Stimulated activated naive CD8-positive, alpha-beta T cell treated with anti-CD3 and anti-CD28 coated beads, Interleukin-15, amount 100 ng/mL, for 72 hours (primary cell): ENCODE measurements at regions not wholly inside any gene's neighbourhood (a gene's known extent, or its start where the extent isn't known, plus 50 kb on each side); places are given as distances from the start of the nearest gene placed in this dataset.

Experiments
- ATAC-seq: fragments of 150-1000 bp; cut with Tn5 transposase; 2 replicates; pipeline ENCODE4 v1.10.0; 2021; ENCODE audit warnings: mild to moderate bottlenecking, moderate library complexity
- DNase-seq, 2 donors: peaks; one replicate each; pipeline ENCODE4 v3.0.0; 2021 to 2022
- H3K27ac Mint-ChIP-seq, 2 donors: one replicate each; pipeline ENCODE4 v1.8.0; 2022; ENCODE audit warnings: mild to moderate bottlenecking in 2 of 2, mixed read lengths in 2 of 2, moderate library complexity in 2 of 2
- H3K27me3 Mint-ChIP-seq: one replicate; pipeline ENCODE4 v1.8.0; 2022; ENCODE audit warnings: mixed read lengths
- H3K4me1 Mint-ChIP-seq: one replicate; pipeline ENCODE4 v1.8.0; 2022; ENCODE audit warnings: mild to moderate bottlenecking, mixed read lengths
- H3K4me3 Mint-ChIP-seq, 2 donors: one replicate each; pipeline ENCODE4 v1.8.0; 2022; ENCODE audit warnings: mild to moderate bottlenecking in 2 of 2, mixed read lengths in 2 of 2, moderate library complexity in 1 of 2
- H3K9me3 Mint-ChIP-seq, 2 donors: one replicate each; pipeline ENCODE4 v1.8.0; 2022; ENCODE audit warnings: mixed read lengths in 2 of 2

DNA sequence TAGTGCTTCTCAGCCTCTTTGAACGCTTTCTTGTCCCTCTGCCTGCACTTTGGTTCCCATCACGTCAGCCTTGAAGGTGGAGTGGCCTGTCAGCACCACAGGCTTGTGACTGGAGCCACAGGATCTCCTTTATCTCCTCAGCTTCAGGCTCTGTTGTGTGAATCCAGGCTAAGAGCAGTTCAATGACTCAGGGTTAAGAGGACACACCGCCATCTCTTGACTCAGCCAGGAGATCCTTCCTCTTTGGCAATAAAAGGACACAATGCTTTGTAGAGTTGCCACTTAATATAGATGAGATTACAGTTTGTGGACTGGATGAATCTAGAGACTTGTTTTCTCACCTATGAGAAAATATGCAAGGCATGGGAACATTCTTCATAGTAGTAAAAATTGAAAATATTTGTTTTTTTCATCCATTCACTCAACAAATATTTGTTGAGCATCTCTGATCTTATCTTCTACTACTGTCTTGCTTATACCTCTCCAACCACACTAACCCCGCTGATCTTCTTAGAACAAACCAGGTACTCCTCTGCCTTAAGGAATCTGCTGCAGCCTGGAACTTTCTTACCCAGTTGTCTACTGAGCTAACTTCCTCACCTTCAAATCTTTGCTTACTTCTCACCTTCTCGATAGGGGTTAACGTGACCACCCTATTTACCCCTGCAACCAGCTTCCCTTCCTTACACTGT lies 62.3 kb downstream of the UCHL1 start:
- no peaks in the 10 kb centered on the region for H3K4me1 Mint-ChIP-seq
- no peak for ATAC-seq
- peaks cover 0 to 6% of the 10 kb centered on the region in 2 donors for H3K9me3 Mint-ChIP-seq
- DNase-seq, result no peak
- H3K27me3 Mint-ChIP-seq, result no peaks in the 10 kb centered on the region
- H3K27ac Mint-ChIP-seq, result no peak overlapping the region
- no peak overlapping the region for H3K4me3 Mint-ChIP-seq

GRCh38 chr4:41319553-41319952 lies 62.8 kb downstream of the UCHL1 start:
- no peak overlapping the region for H3K27ac Mint-ChIP-seq
- no peaks in the 10 kb centered on the region for H3K4me1 Mint-ChIP-seq
- H3K27me3 Mint-ChIP-seq, result no peaks in the 10 kb centered on the region
- ATAC-seq (no peak), DNase-seq (no peak)
- H3K4me3 Mint-ChIP-seq, result no peak overlapping the region
- peaks cover 0 to 6% of the 10 kb centered on the region in 2 donors for H3K9me3 Mint-ChIP-seq

- no peak for ATAC-seq
Measured at GRCh38 chr4:41320278-41320677, 63.5 kb downstream of the UCHL1 start.

GRCh38 chr4:41320786-41321185 lies 64.1 kb downstream of the UCHL1 start:
- Mint-ChIP-seq H3K4me1 (no peaks in the 10 kb centered on the region), H3K27ac (no peak overlapping the region), H3K4me3 (no peak overlapping the region), H3K27me3 (no peaks in the 10 kb centered on the region), H3K9me3 (peaks cover 0 to 6% of the 10 kb centered on the region in 2 donors)
- DNase-seq, result no peak
- no peak for ATAC-seq

More at GRCh38 chr4:41320278-41320677, 63.5 kb downstream of the UCHL1 start:
- Mint-ChIP-seq H3K27me3 (no peaks in the 10 kb centered on the region), H3K4me3 (no peak overlapping the region), H3K4me1 (no peaks in the 10 kb centered on the region), H3K27ac (no peak overlapping the region), H3K9me3 (peaks cover 0 to 6% of the 10 kb centered on the region in 2 donors)
- no peak for DNase-seq

GRCh38 chr4:41321216-41321945 lies 64.7 kb downstream of the UCHL1 start:
- H3K4me1 Mint-ChIP-seq, result no peaks in the 10 kb centered on the region
- no peak overlapping the region for H3K4me3 Mint-ChIP-seq
- peaks cover 0 to 6% of the 10 kb centered on the region in 2 donors for H3K9me3 Mint-ChIP-seq
- ATAC-seq (no peak), DNase-seq (no peak)
- H3K27me3 Mint-ChIP-seq, result no peaks in the 10 kb centered on the region
- H3K27ac Mint-ChIP-seq, result no peak overlapping the region

DNA sequence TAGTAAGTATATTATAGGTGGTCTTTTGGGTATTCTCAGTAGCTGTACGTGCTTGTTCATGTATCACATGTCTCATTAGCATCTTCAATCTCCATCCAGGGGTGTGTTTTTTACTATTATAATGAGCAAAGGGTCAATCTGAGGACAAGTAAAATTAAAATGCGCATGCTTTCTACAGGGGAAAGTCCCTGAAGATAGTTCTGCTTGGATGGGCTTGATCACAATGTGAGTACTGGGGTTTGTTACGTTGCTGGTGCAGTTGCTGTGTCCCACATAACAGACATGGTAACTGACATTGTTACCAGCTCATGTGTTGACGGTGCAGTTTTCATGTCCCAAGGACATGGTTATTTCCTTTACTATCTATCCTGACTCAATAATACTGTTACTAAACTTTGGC lies 65.9 kb downstream of the UCHL1 start:
- H3K9me3 Mint-ChIP-seq, result peaks cover 0 to 6% of the 10 kb centered on the region in 2 donors
- no peak overlapping the region for H3K4me3 Mint-ChIP-seq
- no peaks in the 10 kb centered on the region for H3K27me3 Mint-ChIP-seq

DNA sequence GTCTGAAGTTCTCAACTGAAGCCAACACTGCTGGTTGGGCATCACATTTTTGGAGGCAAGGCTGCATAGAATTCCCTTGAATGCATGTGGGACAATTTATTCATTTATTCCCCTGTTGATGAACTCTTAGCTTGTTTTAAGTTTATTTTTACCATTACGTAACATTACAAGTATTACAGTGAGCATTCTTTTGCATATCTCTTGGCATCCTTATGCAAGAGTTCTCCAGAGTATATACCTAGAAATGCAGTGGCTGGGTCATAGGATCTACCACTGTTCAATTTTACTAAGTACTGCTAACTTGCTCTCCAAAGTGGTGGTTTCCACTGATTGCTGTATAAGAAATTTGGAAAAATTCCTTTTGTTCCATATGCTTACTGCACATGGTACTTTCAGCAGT lies 66.5 kb downstream of the UCHL1 start:
- Mint-ChIP-seq H3K27me3 (no peaks in the 10 kb centered on the region), H3K4me1 (no peaks in the 10 kb centered on the region), H3K27ac (no peak overlapping the region), H3K4me3 (no peak overlapping the region), H3K9me3 (peaks cover 0 to 6% of the 10 kb centered on the region in 2 donors)
- ATAC-seq, result no peak
- no peak for DNase-seq

More for the DNA sequence above, 65.9 kb downstream of the UCHL1 start:
- H3K27ac Mint-ChIP-seq, result no peak overlapping the region
- no peaks in the 10 kb centered on the region for H3K4me1 Mint-ChIP-seq
- DNase-seq, result no peak
- ATAC-seq, result no peak

GRCh38 chr4:41323706-41324105 lies 67.0 kb downstream of the UCHL1 start:
- ATAC-seq, result no peak

GRCh38 chr4:41324861-41325260 lies 68.1 kb downstream of the UCHL1 start:
- no peak overlapping the region for H3K4me3 Mint-ChIP-seq
- ATAC-seq (no peak), DNase-seq (no peak)
- no peak overlapping the region for H3K27ac Mint-ChIP-seq
- H3K9me3 Mint-ChIP-seq, result peaks cover 0 to 10% of the 10 kb centered on the region in 2 donors
- H3K27me3 Mint-ChIP-seq, result no peaks in the 10 kb centered on the region
- no peaks in the 10 kb centered on the region for H3K4me1 Mint-ChIP-seq

More at GRCh38 chr4:41323706-41324105, 67.0 kb downstream of the UCHL1 start:
- H3K27ac Mint-ChIP-seq, result no peak overlapping the region
- no peak for DNase-seq
- H3K9me3 Mint-ChIP-seq, result peaks cover 0 to 6% of the 10 kb centered on the region in 2 donors
- H3K27me3 Mint-ChIP-seq, result no peaks in the 10 kb centered on the region
- no peaks in the 10 kb centered on the region for H3K4me1 Mint-ChIP-seq
- no peak overlapping the region for H3K4me3 Mint-ChIP-seq

- Mint-ChIP-seq H3K27me3 (no peaks in the 10 kb centered on the region), H3K4me3 (no peak overlapping the region), H3K27ac (no peak overlapping the region), H3K9me3 (peaks cover 0 to 12% of the 10 kb centered on the region in 2 donors), H3K4me1 (no peaks in the 10 kb centered on the region)
- ATAC-seq (no peak), DNase-seq (no peak)
Measured at GRCh38 chr4:41325901-41326300, 69.2 kb downstream of the UCHL1 start.

DNA sequence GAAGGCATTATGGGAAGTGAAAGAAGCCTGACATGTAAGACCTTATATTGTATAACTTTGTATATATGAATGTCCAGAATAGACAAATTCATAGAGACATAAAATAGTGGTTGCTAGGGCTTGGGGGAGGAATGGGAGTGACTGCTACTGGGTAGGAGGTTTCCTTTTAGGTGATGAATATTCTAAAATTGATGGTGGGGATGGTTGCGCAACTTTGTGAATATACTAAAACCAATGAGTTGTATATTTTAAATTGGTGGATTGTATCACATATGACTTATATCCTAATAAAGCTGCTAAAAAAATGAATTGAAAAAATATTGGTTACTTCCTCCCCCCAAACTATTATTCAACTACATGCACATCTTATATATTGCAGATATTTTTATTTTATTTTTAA lies 70.0 kb downstream of the UCHL1 start:
- Mint-ChIP-seq H3K27ac (no peak overlapping the region), H3K9me3 (peaks cover 0 to 8% of the 10 kb centered on the region in 2 donors), H3K4me1 (no peaks in the 10 kb centered on the region), H3K4me3 (no peak overlapping the region), H3K27me3 (no peaks in the 10 kb centered on the region)
- DNase-seq (no peak), ATAC-seq (no peak)

GRCh38 chr4:41327770-41328169 lies 71.0 kb downstream of the UCHL1 start:
- DNase-seq, result no peak
- peaks cover 0 to 6% of the 10 kb centered on the region in 2 donors for H3K9me3 Mint-ChIP-seq

GRCh38 chr4:41329361-41329760 lies 72.6 kb downstream of the UCHL1 start:
- no peak overlapping the region for H3K27ac Mint-ChIP-seq
- no peak for DNase-seq
- no peaks in the 10 kb centered on the region for H3K27me3 Mint-ChIP-seq
- no peak for ATAC-seq
- peaks cover 0 to 6% of the 10 kb centered on the region in 2 donors for H3K9me3 Mint-ChIP-seq
- H3K4me3 Mint-ChIP-seq, result no peak overlapping the region
- no peaks in the 10 kb centered on the region for H3K4me1 Mint-ChIP-seq

More at GRCh38 chr4:41327770-41328169, 71.0 kb downstream of the UCHL1 start:
- ATAC-seq, result no peak
- no peaks in the 10 kb centered on the region for H3K4me1 Mint-ChIP-seq
- H3K27me3 Mint-ChIP-seq, result no peaks in the 10 kb centered on the region
- no peak overlapping the region for H3K4me3 Mint-ChIP-seq
- no peak overlapping the region for H3K27ac Mint-ChIP-seq

DNA sequence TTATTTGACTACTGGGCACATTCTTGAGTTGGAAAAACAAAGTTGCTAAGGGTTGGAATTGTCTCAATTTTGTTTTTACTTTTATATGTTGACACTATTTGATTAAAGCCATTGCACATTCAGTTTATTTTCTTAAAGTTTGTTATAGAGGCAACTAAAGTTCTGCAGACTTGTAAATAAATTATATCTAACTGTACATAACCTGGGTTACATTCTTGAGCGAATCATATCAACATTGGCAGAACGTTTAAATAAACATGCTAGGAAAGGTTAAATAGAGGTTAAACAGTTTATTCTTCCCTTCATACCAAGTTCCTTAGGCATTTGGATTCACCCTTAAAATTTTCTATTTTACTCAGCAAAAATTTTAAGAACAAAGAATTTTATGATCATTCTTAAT lies 74.5 kb downstream of the UCHL1 start:
- ATAC-seq, result no peak
- Mint-ChIP-seq H3K4me3 (no peak overlapping the region), H3K9me3 (peaks cover 0 to 6% of the 10 kb centered on the region in 2 donors), H3K27me3 (no peaks in the 10 kb centered on the region), H3K27ac (no peak overlapping the region), H3K4me1 (no peaks in the 10 kb centered on the region)
- no peak for DNase-seq

GRCh38 chr4:41332510-41333054 lies 75.9 kb downstream of the UCHL1 start:
- H3K9me3 Mint-ChIP-seq, result peaks cover 0 to 6% of the 10 kb centered on the region in 2 donors
- ATAC-seq (no peak), DNase-seq (no peak)
- no peaks in the 10 kb centered on the region for H3K27me3 Mint-ChIP-seq
- H3K4me3 Mint-ChIP-seq, result no peak overlapping the region
- H3K4me1 Mint-ChIP-seq, result no peaks in the 10 kb centered on the region
- H3K27ac Mint-ChIP-seq, result no peak overlapping the region

DNA sequence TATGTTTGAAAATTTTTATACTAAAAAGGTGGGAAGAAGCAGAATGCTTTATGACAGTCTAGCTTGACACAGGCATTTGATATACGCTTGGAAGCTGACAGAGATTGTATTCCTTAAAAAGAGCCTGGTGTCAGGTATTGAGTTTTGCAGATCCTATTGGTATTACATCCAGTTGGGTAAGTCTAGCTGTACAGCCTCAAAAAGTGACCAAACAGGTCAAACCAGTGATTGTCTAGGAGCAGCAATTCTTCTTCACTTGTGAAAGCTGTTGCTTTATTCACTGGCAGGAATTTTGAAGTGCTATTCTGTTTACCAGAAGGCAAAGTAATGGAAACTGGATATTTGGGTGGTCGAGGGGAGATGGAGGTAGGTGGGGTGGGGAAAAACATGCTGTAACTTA lies 77.5 kb downstream of the UCHL1 start:
- Mint-ChIP-seq H3K27me3 (no peaks in the 10 kb centered on the region), H3K27ac (no peak overlapping the region), H3K4me3 (no peak overlapping the region), H3K4me1 (no peaks in the 10 kb centered on the region), H3K9me3 (peaks cover under 1 to 10% of the 10 kb centered on the region in 2 donors)
- no peak for DNase-seq
- no peak for ATAC-seq
